ENCODE measurements at regions not wholly inside any gene's neighbourhood (a gene's known extent, or its start where the extent isn't known, plus 50 kb on each side); places are given as distances from the start of the nearest gene placed in this dataset.

DNA sequence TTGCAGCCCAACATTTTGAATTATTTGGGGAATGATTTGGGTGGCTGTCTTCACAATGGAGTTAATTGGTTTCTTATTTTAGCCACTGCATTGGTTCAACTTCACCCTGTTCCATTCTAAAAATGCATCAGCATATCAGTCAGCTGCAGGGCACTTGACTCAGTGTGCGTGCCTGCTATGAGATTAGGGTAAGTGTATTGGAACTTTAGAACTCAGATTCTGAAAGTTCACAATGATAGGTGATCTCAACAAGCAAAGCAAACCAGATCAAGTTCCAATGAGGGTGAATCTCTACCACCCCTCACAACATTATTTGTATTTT is 265.0 kb downstream of the ZPLD1 start:
- TF ChIP-seq, protein P1, sequence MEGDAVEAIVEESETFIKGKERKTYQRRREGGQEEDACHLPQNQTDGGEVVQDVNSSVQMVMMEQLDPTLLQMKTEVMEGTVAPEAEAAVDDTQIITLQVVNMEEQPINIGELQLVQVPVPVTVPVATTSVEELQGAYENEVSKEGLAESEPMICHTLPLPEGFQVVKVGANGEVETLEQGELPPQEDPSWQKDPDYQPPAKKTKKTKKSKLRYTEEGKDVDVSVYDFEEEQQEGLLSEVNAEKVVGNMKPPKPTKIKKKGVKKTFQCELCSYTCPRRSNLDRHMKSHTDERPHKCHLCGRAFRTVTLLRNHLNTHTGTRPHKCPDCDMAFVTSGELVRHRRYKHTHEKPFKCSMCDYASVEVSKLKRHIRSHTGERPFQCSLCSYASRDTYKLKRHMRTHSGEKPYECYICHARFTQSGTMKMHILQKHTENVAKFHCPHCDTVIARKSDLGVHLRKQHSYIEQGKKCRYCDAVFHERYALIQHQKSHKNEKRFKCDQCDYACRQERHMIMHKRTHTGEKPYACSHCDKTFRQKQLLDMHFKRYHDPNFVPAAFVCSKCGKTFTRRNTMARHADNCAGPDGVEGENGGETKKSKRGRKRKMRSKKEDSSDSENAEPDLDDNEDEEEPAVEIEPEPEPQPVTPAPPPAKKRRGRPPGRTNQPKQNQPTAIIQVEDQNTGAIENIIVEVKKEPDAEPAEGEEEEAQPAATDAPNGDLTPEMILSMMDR (IDR thresholded peaks at IDR 0.05), result no peak
- TF ChIP-seq POLR2A (IDR thresholded peaks at IDR 0.05), result no peak
